LNCaP clone FGC (cell line): ENCODE measurements at regions not wholly inside any gene's neighbourhood (a gene's known extent, or its start where the extent isn't known, plus 50 kb on each side); places are given as distances from the start of the nearest gene placed in this dataset.

Experiments used
- DNase-seq: peaks from one replicate; pipeline ENCODE4 v3.0.0-alpha.2; 2011; ENCODE audit warnings: low read depth
- H3K4me3 ChIP-seq: 2 replicates; pipeline ENCODE4 v1.5.1; 2011; ENCODE audit warnings: mild to moderate bottlenecking, low read depth, low read length, control low read depth
- TF ChIP-seq, protein P1 (sequence below): IDR thresholded peaks from 2 replicates; pipeline ENCODE4 v1.5.1; 2012; ENCODE audit warnings: mild to moderate bottlenecking; ENCODE audit not compliant: control insufficient read depth, insufficient read depth; ENCODE audit errors: extremely low read depth

DNA sequence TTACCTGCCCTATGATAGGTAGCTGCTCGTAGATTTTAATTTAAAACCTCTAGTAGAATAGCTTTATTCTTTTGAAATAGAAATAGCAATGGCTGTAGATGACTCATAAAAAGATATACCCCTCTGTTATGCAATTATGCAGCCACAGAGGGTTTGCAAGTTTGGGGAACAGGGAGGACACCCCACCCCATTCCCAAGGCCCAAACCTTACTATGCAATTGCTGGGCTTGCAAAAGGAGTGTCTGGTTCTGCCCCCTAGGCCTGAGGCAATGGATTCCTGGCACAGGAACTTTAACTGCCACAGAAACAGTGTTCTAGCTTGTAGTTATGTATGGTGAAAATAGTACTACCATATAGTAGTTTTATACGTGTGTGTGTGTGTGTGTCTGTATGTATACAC, 403.3 kb downstream of the ADAMTS20 start:
- DNase-seq = no peak
- TF ChIP-seq, protein P1, sequence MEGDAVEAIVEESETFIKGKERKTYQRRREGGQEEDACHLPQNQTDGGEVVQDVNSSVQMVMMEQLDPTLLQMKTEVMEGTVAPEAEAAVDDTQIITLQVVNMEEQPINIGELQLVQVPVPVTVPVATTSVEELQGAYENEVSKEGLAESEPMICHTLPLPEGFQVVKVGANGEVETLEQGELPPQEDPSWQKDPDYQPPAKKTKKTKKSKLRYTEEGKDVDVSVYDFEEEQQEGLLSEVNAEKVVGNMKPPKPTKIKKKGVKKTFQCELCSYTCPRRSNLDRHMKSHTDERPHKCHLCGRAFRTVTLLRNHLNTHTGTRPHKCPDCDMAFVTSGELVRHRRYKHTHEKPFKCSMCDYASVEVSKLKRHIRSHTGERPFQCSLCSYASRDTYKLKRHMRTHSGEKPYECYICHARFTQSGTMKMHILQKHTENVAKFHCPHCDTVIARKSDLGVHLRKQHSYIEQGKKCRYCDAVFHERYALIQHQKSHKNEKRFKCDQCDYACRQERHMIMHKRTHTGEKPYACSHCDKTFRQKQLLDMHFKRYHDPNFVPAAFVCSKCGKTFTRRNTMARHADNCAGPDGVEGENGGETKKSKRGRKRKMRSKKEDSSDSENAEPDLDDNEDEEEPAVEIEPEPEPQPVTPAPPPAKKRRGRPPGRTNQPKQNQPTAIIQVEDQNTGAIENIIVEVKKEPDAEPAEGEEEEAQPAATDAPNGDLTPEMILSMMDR = no peak
- H3K4me3 ChIP-seq = no peak overlapping the region

- TF ChIP-seq, protein P1 = no peak
- H3K4me3 ChIP-seq = no peak overlapping the region
- DNase-seq = no peak
These were observed 404.1 kb downstream of the ADAMTS20 start for GRCh38 chr12:43147878-43148277.

GRCh38 chr12:43145481-43145880, 406.5 kb downstream of the ADAMTS20 start:
- DNase-seq = no peak
- TF ChIP-seq, protein P1 = no peak
- H3K4me3 ChIP-seq = no peak overlapping the region

DNA sequence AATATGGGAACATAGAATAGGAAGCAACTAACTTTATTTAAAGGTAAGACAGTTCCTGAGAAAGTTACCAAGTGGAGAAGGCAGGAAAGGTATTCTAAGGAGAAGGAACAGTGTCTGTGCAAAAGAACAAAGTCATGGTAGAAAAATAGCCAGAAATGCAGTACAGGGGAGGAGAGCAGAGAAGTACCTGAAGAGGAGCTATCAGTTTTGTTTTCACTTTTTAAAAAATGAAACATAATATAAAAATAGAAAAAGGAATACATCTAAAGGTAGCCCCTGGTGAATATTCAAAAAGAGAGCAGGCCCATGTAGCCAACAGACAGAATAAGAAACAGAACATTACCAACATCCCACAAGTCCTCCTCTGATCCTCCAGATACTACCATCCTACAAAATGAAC, 408.7 kb downstream of the ADAMTS20 start:
- TF ChIP-seq, protein P1 = no peak
- no peak overlapping the region for H3K4me3 ChIP-seq
- no peak for DNase-seq

GRCh38 chr12:43132291-43132690, 419.7 kb downstream of the ADAMTS20 start:
- H3K4me3 ChIP-seq = no peak overlapping the region
- TF ChIP-seq, protein P1 = no peak
- peak; percentile 21 for DNase-seq

GRCh38 chr12:43131301-43131700, 420.7 kb downstream of the ADAMTS20 start:
- H3K4me3 ChIP-seq = no peak overlapping the region
- DNase-seq = no peak
- TF ChIP-seq, protein P1 = no peak

- DNase-seq = no peak
- TF ChIP-seq, protein P1 = no peak
- no peak overlapping the region for H3K4me3 ChIP-seq
These were observed 424.0 kb downstream of the ADAMTS20 start for GRCh38 chr12:43127886-43128549.
